CD4-positive, alpha-beta T cell (primary cell): ENCODE measurements at regions not wholly inside any gene's neighbourhood (a gene's known extent, or its start where the extent isn't known, plus 50 kb on each side); places are given as distances from the start of the nearest gene placed in this dataset.

Source experiments
- ATAC-seq: fragments of 200-7000 bp; cut with Tn5 transposase; one replicate; pipeline ENCODE4 v1.10.0; 2022; ENCODE audit warnings: mild to moderate bottlenecking; ENCODE audit not compliant: poor library complexity
- CTCF ChIA-PET: fragments of 350-600 bp; sonication (Branson Sonifier 250); formaldehyde crosslinking; loops from one replicate; lab custom pipeline; 2021; ENCODE audit warnings: antibody characterized with exemption, inconsistent platforms; lab: Charles Lee
- POLR2A ChIA-PET: fragments of 350-600 bp; sonication (Branson Sonifier 250); formaldehyde crosslinking; loops from one replicate; lab custom pipeline; 2021; ENCODE audit warnings: antibody characterized with exemption, inconsistent platforms; lab: Charles Lee
- DNase-seq, 14 experiments: peaks; one replicate each; pipeline ENCODE4 v3.0.0-alpha.2; 2013 to 2020; ENCODE audit warnings: mixed read lengths in 2 of 14
- H3K27ac ChIP-seq, 2 donors: one replicate each; pipeline versions ENCODE4 v1.5.1 to v1.7.0; 2013; ENCODE audit warnings: low read length in 2 of 2, low read depth in 1 of 2, mild to moderate bottlenecking in 1 of 2
- H3K27me3 ChIP-seq, 2 experiments: 1 replicate in 1 of 2; 2 replicates in 1 of 2; pipeline versions ENCODE4 v1.6.1 to v1.7.0; 2013; ENCODE audit warnings: low read length in 2 of 2, control low read depth in 1 of 2, mild to moderate bottlenecking in 1 of 2, moderate library complexity in 1 of 2; ENCODE audit not compliant: insufficient read depth in 2 of 2, control insufficient read depth in 1 of 2
- H3K36me3 ChIP-seq: one replicate; pipeline ENCODE4 v1.6.1; 2013; ENCODE audit warnings: low read length, control low read depth; ENCODE audit not compliant: insufficient read depth
- H3K4me1 ChIP-seq: one replicate; pipeline ENCODE4 v1.6.1; 2013; ENCODE audit warnings: low read length, control low read depth; ENCODE audit not compliant: insufficient read depth
- H3K4me3 ChIP-seq: one replicate; pipeline ENCODE4 v1.5.1; 2013; ENCODE audit warnings: mild to moderate bottlenecking, low read length, moderate library complexity
- H3K9me3 ChIP-seq, 2 experiments: 1 replicate in 1 of 2; 2 replicates in 1 of 2; pipeline versions ENCODE4 v1.6.1 to v1.7.0; 2013; ENCODE audit warnings: low read length in 2 of 2, mild to moderate bottlenecking in 2 of 2, control low read depth in 1 of 2, moderate library complexity in 1 of 2; ENCODE audit not compliant: control insufficient read depth in 1 of 2, insufficient read depth in 1 of 2
- H3K27ac Mint-ChIP-seq: one replicate; pipeline ENCODE4 v1.8.0; 2020; ENCODE audit warnings: mixed read lengths
- H3K27me3 Mint-ChIP-seq: one replicate; pipeline ENCODE4 v1.8.0; 2021; ENCODE audit warnings: mixed read lengths
- H3K36me3 Mint-ChIP-seq: one replicate; pipeline ENCODE4 v1.8.0; 2021; ENCODE audit warnings: low read depth, mixed read lengths
- H3K4me1 Mint-ChIP-seq: one replicate; pipeline ENCODE4 v1.8.0; 2021; ENCODE audit warnings: low read depth, mixed read lengths
- H3K4me3 Mint-ChIP-seq: one replicate; pipeline ENCODE4 v1.8.0; 2020; ENCODE audit warnings: mild to moderate bottlenecking, mixed read lengths
- H3K9me3 Mint-ChIP-seq: one replicate; pipeline ENCODE4 v1.8.0; 2020; ENCODE audit warnings: mixed read lengths
- CTCF ChIP-seq: fragments of 200-600 bp; IDR thresholded peaks from one replicate; pipeline ENCODE4 v1.8.0; 2022; ENCODE audit warnings: antibody characterized with exemption, mild to moderate bottlenecking
- intact Hi-C, 2 experiments: fragments of 100-400 bp; cut with DNase I in 1 of 2; cut with micrococcal nuclease in 1 of 2; formaldehyde crosslinking; loops; one replicate each; pipeline versions ENCODE4 v1.15.1 to v1.9.0; 2023 to 2025; cut with DNase I, micrococcal nuclease

- DNase-seq = no peak
- no peaks in the 10 kb centered on the region for H3K4me1 Mint-ChIP-seq
- H3K9me3 Mint-ChIP-seq = peaks cover 8% of the 10 kb centered on the region
- H3K27me3 Mint-ChIP-seq = no peaks in the 10 kb centered on the region
- H3K36me3 ChIP-seq = no peaks in the 10 kb centered on the region
- H3K9me3 ChIP-seq = no peaks in the 10 kb centered on the region
- no peak overlapping the region for H3K4me3 ChIP-seq
- no peak for TF ChIP-seq CTCF
- no peak for ATAC-seq
- no peaks in the 10 kb centered on the region for H3K4me1 ChIP-seq
- no peak overlapping the region for H3K27ac ChIP-seq
- intact Hi-C loops = no loop called here
- no peaks in the 10 kb centered on the region for H3K36me3 Mint-ChIP-seq
- no peaks in the 10 kb centered on the region for H3K27me3 ChIP-seq
- H3K4me3 Mint-ChIP-seq = no peak overlapping the region
- POLR2A ChIA-PET = no interaction called here
- CTCF ChIA-PET = no interaction called here
- no peak overlapping the region for H3K27ac Mint-ChIP-seq
Measured at GRCh38 chr4:136965478-136965877, 566.8 kb downstream of the PCDH18 start.

- H3K27ac Mint-ChIP-seq = no peak overlapping the region
- no peaks in the 10 kb centered on the region for H3K4me1 Mint-ChIP-seq
- Histone ChIP-seq H3K27ac (no peak overlapping the region), H3K27me3 (no peaks in the 10 kb centered on the region), H3K4me3 (no peak overlapping the region), H3K4me1 (no peaks in the 10 kb centered on the region), H3K9me3 (no peaks in the 10 kb centered on the region), H3K36me3 (no peaks in the 10 kb centered on the region)
- ChIA-PET POLR2A (interaction anchor here (1.2 kb wide), 1 partner anchor 13 kb away, joined by 3 read pairs; no protein-coding TSS in a partner anchor), CTCF (no interaction called here)
- no peaks in the 10 kb centered on the region for H3K36me3 Mint-ChIP-seq
- H3K27me3 Mint-ChIP-seq = no peaks in the 10 kb centered on the region
- ATAC-seq (no peak), DNase-seq (no peak)
- no peak for TF ChIP-seq CTCF
- H3K9me3 Mint-ChIP-seq = peaks cover 8% of the 10 kb centered on the region
- intact Hi-C loops = no loop called here
- H3K4me3 Mint-ChIP-seq = no peak overlapping the region
Measured at GRCh38 chr4:136962868-136963267, 569.4 kb downstream of the PCDH18 start.

- intact Hi-C loops = no loop called here
- POLR2A ChIA-PET = no interaction called here
- Histone ChIP-seq H3K4me1 (no peaks in the 10 kb centered on the region), H3K36me3 (no peaks in the 10 kb centered on the region), H3K27me3 (no peaks in the 10 kb centered on the region), H3K4me3 (no peak overlapping the region), H3K27ac (no peak overlapping the region), H3K9me3 (peaks cover 0 to 22% of the 10 kb centered on the region in 2 experiments)
- Mint-ChIP-seq H3K27ac (no peak overlapping the region), H3K4me1 (no peaks in the 10 kb centered on the region), H3K27me3 (no peaks in the 10 kb centered on the region), H3K36me3 (no peaks in the 10 kb centered on the region), H3K4me3 (no peak overlapping the region), H3K9me3 (peaks cover 7% of the 10 kb centered on the region)
- DNase-seq = no peak
- ATAC-seq = no peak
- TF ChIP-seq CTCF = no peak
- CTCF ChIA-PET = no interaction called here
Measured at GRCh38 chr4:136946307-136946907, 585.9 kb downstream of the PCDH18 start.
